NCI-H774 (cell line): ENCODE measurements at regions not wholly inside any gene's neighbourhood (a gene's known extent, or its start where the extent isn't known, plus 50 kb on each side); places are given as distances from the start of the nearest gene placed in this dataset.

Experiments
- DNase-seq: peaks from one replicate; lab custom pipeline; 2025; lab: John Stamatoyannopoulos, UW

- no peak for DNase-seq
These were observed 113.5 kb upstream of the C10orf90 start for GRCh38 chr10:126783806-126784557.

- DNase-seq, result no peak
These were observed 116.7 kb upstream of the C10orf90 start for GRCh38 chr10:126787201-126787600.

- DNase-seq, result no peak
These were observed 109.9 kb upstream of the DOCK1 start for GRCh38 chr10:126795318-126795717.

GRCh38 chr10:126798649-126799048 lies 106.6 kb upstream of the DOCK1 start:
- DNase-seq, result no peak

- no peak for DNase-seq
These were observed 101.8 kb upstream of the DOCK1 start for GRCh38 chr10:126803394-126803793.

- no peak for DNase-seq
These were observed 100.8 kb upstream of the DOCK1 start for GRCh38 chr10:126804396-126804795.

- DNase-seq, result peak; percentile 8
These were observed 98.7 kb upstream of the DOCK1 start for GRCh38 chr10:126806498-126806897.

GRCh38 chr10:126806991-126807702 lies 98.1 kb upstream of the DOCK1 start:
- DNase-seq, result no peak

GRCh38 chr10:126808103-126808502 lies 97.1 kb upstream of the DOCK1 start:
- DNase-seq, result no peak

GRCh38 chr10:126813432-126813831 lies 91.8 kb upstream of the DOCK1 start:
- no peak for DNase-seq

GRCh38 chr10:126833542-126833941 lies 71.7 kb upstream of the DOCK1 start:
- no peak for DNase-seq

- no peak for DNase-seq
These were observed 69.2 kb upstream of the DOCK1 start for GRCh38 chr10:126836009-126836408.

GRCh38 chr10:126838316-126838715 lies 66.9 kb upstream of the DOCK1 start:
- DNase-seq, result no peak

GRCh38 chr10:126839094-126839761 lies 66.0 kb upstream of the DOCK1 start:
- DNase-seq, result peak; percentile 29

GRCh38 chr10:126840576-126841135 lies 64.6 kb upstream of the DOCK1 start:
- DNase-seq, result no peak

GRCh38 chr10:126841341-126841895 lies 63.8 kb upstream of the DOCK1 start:
- DNase-seq, result no peak

- DNase-seq, result no peak
These were observed 62.9 kb upstream of the DOCK1 start for GRCh38 chr10:126842356-126842755.

GRCh38 chr10:126842836-126843235 lies 62.4 kb upstream of the DOCK1 start:
- no peak for DNase-seq

GRCh38 chr10:126843299-126843934 lies 61.8 kb upstream of the DOCK1 start:
- no peak for DNase-seq

GRCh38 chr10:126844406-126844805 lies 60.8 kb upstream of the DOCK1 start:
- no peak for DNase-seq

GRCh38 chr10:126846469-126846868 lies 58.8 kb upstream of the DOCK1 start:
- no peak for DNase-seq

GRCh38 chr10:126846959-126847358 lies 58.3 kb upstream of the DOCK1 start:
- no peak for DNase-seq
